NCI-H1105 (cell line): ENCODE measurements at regions not wholly inside any gene's neighbourhood (a gene's known extent, or its start where the extent isn't known, plus 50 kb on each side); places are given as distances from the start of the nearest gene placed in this dataset.
"Not testable (repeated sequence)": the region's sequence is repeated elsewhere in the genome, so short reads cannot be mapped to it uniquely, and the experiment has no call there.

Source experiments
- DNase-seq: peaks from one replicate; lab custom pipeline; 2025; lab: John Stamatoyannopoulos, UW

- DNase-seq: no peak
These were observed 512.1 kb upstream of the CNTN3 start for GRCh38 chr3:75126556-75126955.

- peak; percentile 27 for DNase-seq
These were observed 514.6 kb upstream of the CNTN3 start for GRCh38 chr3:75129101-75129500.

GRCh38 chr3:75136100-75136897 is 521.8 kb upstream of the CNTN3 start:
- no peak for DNase-seq

GRCh38 chr3:75138345-75138744 is 523.9 kb upstream of the CNTN3 start:
- DNase-seq: no peak

- no peak for DNase-seq
These were observed 523.1 kb upstream of the FRG2C start for GRCh38 chr3:75140904-75141615.

- DNase-seq: no peak
These were observed 519.7 kb upstream of the FRG2C start for GRCh38 chr3:75144406-75144805.

GRCh38 chr3:75171630-75172230 is 492.4 kb upstream of the FRG2C start:
- no peak for DNase-seq

- no peak for DNase-seq
These were observed 487.2 kb upstream of the FRG2C start for GRCh38 chr3:75176937-75177336.

- no peak for DNase-seq
These were observed 483.7 kb upstream of the FRG2C start for GRCh38 chr3:75180235-75180944.

- DNase-seq: no peak
These were observed 483.2 kb upstream of the FRG2C start for GRCh38 chr3:75180945-75181298.

GRCh38 chr3:75188962-75189361 is 475.2 kb upstream of the FRG2C start:
- DNase-seq: no peak

GRCh38 chr3:75192146-75192616 is 471.9 kb upstream of the FRG2C start:
- DNase-seq: no peak

GRCh38 chr3:75193797-75194196 is 470.3 kb upstream of the FRG2C start:
- DNase-seq: no peak

GRCh38 chr3:75214332-75214731 is 449.8 kb upstream of the FRG2C start:
- not testable (repeated sequence) for DNase-seq

GRCh38 chr3:75218577-75218976 is 445.6 kb upstream of the FRG2C start:
- no peak for DNase-seq

- DNase-seq: no peak
These were observed 443.2 kb upstream of the FRG2C start for GRCh38 chr3:75220932-75221331.

GRCh38 chr3:75224412-75224811 is 439.7 kb upstream of the FRG2C start:
- DNase-seq: no peak

GRCh38 chr3:75232216-75232615 is 431.9 kb upstream of the FRG2C start:
- no peak for DNase-seq

GRCh38 chr3:75235631-75236030 is 428.5 kb upstream of the FRG2C start:
- no peak for DNase-seq

- no peak for DNase-seq
These were observed 427.1 kb upstream of the FRG2C start for GRCh38 chr3:75237053-75237452.

- DNase-seq: no peak
These were observed 426.7 kb upstream of the FRG2C start for GRCh38 chr3:75237477-75237876.

GRCh38 chr3:75241226-75241962 is 422.7 kb upstream of the FRG2C start:
- not testable (repeated sequence) for DNase-seq
